Calu3 (cell line): ENCODE measurements at regions not wholly inside any gene's neighbourhood (a gene's known extent, or its start where the extent isn't known, plus 50 kb on each side); places are given as distances from the start of the nearest gene placed in this dataset.

ENCODE experiments used
- BruUV-seq: library from RNA; stranded (reverse); fragments of 400-500 nt; replicated peaks from 2 replicates; lab custom pipeline; 2021; lab: Mats Ljungman, UMichigan
- CTCF ChIA-PET: fragments of 300-600 bp; sonication (Branson Sonifier 250); formaldehyde crosslinking; loops from one replicate; lab custom pipeline; 2022; ENCODE audit warnings: antibody characterized with exemption; lab: Charles Lee
- DNase-seq: peaks from one replicate; pipeline ENCODE4 v3.0.0; 2022
- H3K27ac Mint-ChIP-seq: one replicate; pipeline ENCODE4 v1.8.0; 2022; ENCODE audit warnings: mixed read lengths; ENCODE audit not compliant: unreplicated experiment
- H3K27me3 Mint-ChIP-seq: one replicate; pipeline ENCODE4 v1.8.0; 2022; ENCODE audit warnings: mixed read lengths; ENCODE audit not compliant: unreplicated experiment
- H3K36me3 Mint-ChIP-seq: one replicate; pipeline ENCODE4 v1.8.0; 2022; ENCODE audit warnings: mild to moderate bottlenecking, moderate library complexity, mixed read lengths; ENCODE audit not compliant: insufficient read depth, unreplicated experiment
- H3K4me1 Mint-ChIP-seq: one replicate; pipeline ENCODE4 v1.8.0; 2022; ENCODE audit warnings: mild to moderate bottlenecking, low read depth, mixed read lengths; ENCODE audit not compliant: unreplicated experiment
- H3K4me3 Mint-ChIP-seq: one replicate; pipeline ENCODE4 v1.8.0; 2022; ENCODE audit warnings: mild to moderate bottlenecking, low read depth, moderate library complexity, mixed read lengths; ENCODE audit not compliant: unreplicated experiment
- H3K9me3 Mint-ChIP-seq: one replicate; pipeline ENCODE4 v1.8.0; 2022; ENCODE audit warnings: low read depth, mixed read lengths; ENCODE audit not compliant: unreplicated experiment
- CTCF ChIP-seq: fragments of 200-600 bp; IDR thresholded peaks from one replicate; pipeline ENCODE4 v1.8.0; 2022; ENCODE audit warnings: antibody characterized with exemption; ENCODE audit not compliant: unreplicated experiment
- intact Hi-C: fragments of 100-400 bp; cut with micrococcal nuclease; formaldehyde crosslinking; loops from one replicate; pipeline ENCODE4 v1.10.0; 2022; ENCODE audit not compliant: unreplicated experiment

GRCh38 chr7:115271332-115272235 is 349.7 kb downstream of the MDFIC start:
- Mint-ChIP-seq H3K27me3 (no peaks in the 10 kb centered on the region), H3K4me3 (no peak overlapping the region), H3K9me3 (no peaks in the 10 kb centered on the region), H3K27ac (no peak overlapping the region), H3K36me3 (no peaks in the 10 kb centered on the region), H3K4me1 (no peaks in the 10 kb centered on the region)
- intact Hi-C loops = no loop called here
- no TSS peak for BruUV-seq
- no peak for TF ChIP-seq CTCF
- CTCF ChIA-PET = interaction anchor here (0.6 kb wide), 1 partner anchor 16 kb away, joined by 4 read pairs; no protein-coding TSS in a partner anchor
- DNase-seq = no peak

GRCh38 chr7:115269486-115269885 is 347.6 kb downstream of the MDFIC start:
- no peak overlapping the region for H3K4me3 Mint-ChIP-seq
- BruUV-seq = no TSS peak
- CTCF ChIA-PET = interaction anchor here (0.6 kb wide), 1 partner anchor 124 kb away, joined by 3 read pairs; no protein-coding TSS in a partner anchor
- no peaks in the 10 kb centered on the region for H3K9me3 Mint-ChIP-seq
- H3K27ac Mint-ChIP-seq = no peak overlapping the region
- DNase-seq = no peak
- H3K4me1 Mint-ChIP-seq = no peaks in the 10 kb centered on the region
- no peaks in the 10 kb centered on the region for H3K27me3 Mint-ChIP-seq
- intact Hi-C loops = no loop called here
- no peak for TF ChIP-seq CTCF
- no peaks in the 10 kb centered on the region for H3K36me3 Mint-ChIP-seq

DNA sequence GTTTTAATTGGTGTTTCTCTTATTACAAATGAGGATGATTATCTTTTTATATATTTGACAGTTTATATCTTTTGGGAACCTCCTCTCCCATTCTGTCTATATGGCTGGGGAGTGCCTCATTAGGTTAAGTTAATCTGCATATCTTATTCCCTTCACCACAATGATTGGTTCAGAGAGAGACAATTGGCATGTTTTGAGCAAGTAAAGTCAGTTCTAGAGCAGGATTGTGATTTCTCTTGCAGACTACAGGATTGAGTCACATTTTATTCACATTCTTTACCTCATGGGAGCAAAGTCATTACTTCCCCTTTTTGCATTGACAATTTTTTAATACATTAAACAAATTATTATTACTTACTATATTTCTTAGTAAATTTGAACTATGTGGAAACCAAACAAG is 345.6 kb downstream of the MDFIC start:
- no peak for DNase-seq
- H3K4me1 Mint-ChIP-seq = no peaks in the 10 kb centered on the region
- BruUV-seq = no TSS peak
- CTCF ChIA-PET = no interaction called here
- no peaks in the 10 kb centered on the region for H3K9me3 Mint-ChIP-seq
- no peaks in the 10 kb centered on the region for H3K27me3 Mint-ChIP-seq
- intact Hi-C loops = no loop called here
- H3K36me3 Mint-ChIP-seq = no peaks in the 10 kb centered on the region
- H3K27ac Mint-ChIP-seq = no peak overlapping the region
- TF ChIP-seq CTCF = no peak
- H3K4me3 Mint-ChIP-seq = no peak overlapping the region

GRCh38 chr7:115260381-115260780 is 338.5 kb downstream of the MDFIC start:
- no peak for DNase-seq
- no peaks in the 10 kb centered on the region for H3K27me3 Mint-ChIP-seq
- no peaks in the 10 kb centered on the region for H3K9me3 Mint-ChIP-seq
- intact Hi-C loops = no loop called here
- H3K4me1 Mint-ChIP-seq = no peaks in the 10 kb centered on the region
- H3K36me3 Mint-ChIP-seq = no peaks in the 10 kb centered on the region
- H3K27ac Mint-ChIP-seq = no peak overlapping the region
- CTCF ChIA-PET = no interaction called here
- BruUV-seq = no TSS peak
- no peak overlapping the region for H3K4me3 Mint-ChIP-seq
- TF ChIP-seq CTCF = no peak
